GM12878 (cell line): ENCODE measurements at regions not wholly inside any gene's neighbourhood (a gene's known extent, or its start where the extent isn't known, plus 50 kb on each side); places are given as distances from the start of the nearest gene placed in this dataset.

Experiments used
- ATAC-seq: fragments of 200-7000 bp; cut with Tn5 transposase; 3 replicates; pipeline ENCODE4 v1.9.1; 2020; ENCODE audit warnings: mild to moderate bottlenecking, moderate library complexity
- BruUV-seq: library from RNA; stranded (reverse); fragments of 400-500 nt; replicated peaks from 2 replicates; lab custom pipeline; 2021; lab: Mats Ljungman, UMichigan
- CTCF ChIA-PET: fragments of 300-600 bp; sonication (Branson Sonifier 250); formaldehyde crosslinking; extraction: SDS; loops from one replicate; lab custom pipeline; 2021; ENCODE audit warnings: inconsistent platforms; lab: Yijun Ruan, JAX
- POLR2A ChIA-PET: fragments of 350-600 bp; formaldehyde crosslinking; extraction: SDS; loops from one replicate; lab custom pipeline; 2021; ENCODE audit warnings: inconsistent platforms; lab: Charles Lee
- RAD21 ChIA-PET: fragments of 300-600 bp; sonication (Branson Sonifier 250); formaldehyde crosslinking; loops from one replicate; lab custom pipeline; 2023; ENCODE audit warnings: antibody characterized with exemption; ENCODE audit not compliant: unreplicated experiment; lab: Charles Lee
- SMC1A ChIA-PET: fragments of 300-600 bp; sonication (Branson Sonifier 250); formaldehyde crosslinking; loops from one replicate; lab custom pipeline; 2023; ENCODE audit not compliant: unreplicated experiment, uncharacterized antibody; lab: Charles Lee
- DNase-seq: peaks from one replicate; pipeline ENCODE4 v3.0.0-alpha.2; 2011; ENCODE audit warnings: low read depth, low spot score
- FAIRE-seq: peaks from 3 replicates; lab custom pipeline; 2011; peaks lifted over from hg19 to GRCh38; lab: Jason Lieb, UNC
- H2AFZ ChIP-seq: 2 replicates; pipeline ENCODE4 v1.6.0; 2011; ENCODE audit warnings: low read depth, low read length, control low read depth; ENCODE audit not compliant: control insufficient read depth
- H3K27ac ChIP-seq: 2 replicates; pipeline ENCODE4 v1.5.1; 2011; ENCODE audit warnings: control low read depth; ENCODE audit not compliant: control insufficient read depth, insufficient read depth
- H3K27me3 ChIP-seq, 2 experiments: replicated peaks in 1 of 2; 2 replicates each; pipeline versions ENCODE4 v1.6.0 to v1.6.1; 2011; ENCODE audit warnings: low read length in 1 of 2; ENCODE audit not compliant: control insufficient read depth in 2 of 2, insufficient read depth in 2 of 2
- H3K36me3 ChIP-seq, 2 experiments: 2 replicates each; pipeline ENCODE4 v1.5.1; 2011; ENCODE audit warnings: low read length in 1 of 2; ENCODE audit not compliant: control insufficient read depth in 2 of 2, insufficient read depth in 2 of 2
- H3K4me1 ChIP-seq: 2 replicates; pipeline ENCODE4 v1.6.1; 2011; ENCODE audit warnings: mild to moderate bottlenecking, low read length, moderate library complexity, mixed read lengths; ENCODE audit not compliant: control insufficient read depth, insufficient read depth
- H3K4me2 ChIP-seq: 2 replicates; pipeline ENCODE4 v1.6.0; 2011; ENCODE audit warnings: control low read depth; ENCODE audit not compliant: control insufficient read depth, insufficient read depth
- H3K4me3 ChIP-seq: fragments of 200-600 bp; sonication (generic); 2 replicates; pipeline ENCODE4 v1.5.1; 2016
- H3K79me2 ChIP-seq: 2 replicates; pipeline ENCODE4 v1.6.0; 2011; ENCODE audit warnings: low read length; ENCODE audit not compliant: control insufficient read depth, insufficient read depth
- H3K9ac ChIP-seq: 2 replicates; pipeline ENCODE4 v1.8.0; 2011; ENCODE audit warnings: low read length, control low read depth, mixed read lengths; ENCODE audit not compliant: control insufficient read depth, insufficient read depth
- H3K9me3 ChIP-seq: replicated peaks from 3 replicates; pipeline ENCODE4 v1.5.1; 2011; ENCODE audit warnings: mild to moderate bottlenecking, low read length; ENCODE audit not compliant: control insufficient read depth, insufficient read depth
- H4K20me1 ChIP-seq: 2 replicates; pipeline ENCODE4 v1.6.0; 2011; ENCODE audit not compliant: control insufficient read depth, insufficient read depth
- DPF2 ChIP-seq: fragments of 450-650 bp; IDR thresholded peaks from 2 replicates; pipeline ENCODE4 v1.6.1; 2017; ENCODE audit warnings: mild to moderate bottlenecking
- EGR1 ChIP-seq, 2 experiments: IDR thresholded peaks; 1 replicate in 1 of 2; 2 replicates in 1 of 2; pipeline ENCODE4 v1.6.1; 2011 to 2012; ENCODE audit warnings: low read depth in 2 of 2, low read length in 2 of 2, borderline replicate concordance in 1 of 2, mild to moderate bottlenecking in 1 of 2, moderate library complexity in 1 of 2
- ESRRA ChIP-seq: IDR thresholded peaks from 2 replicates; pipeline ENCODE4 v1.6.1; 2012; ENCODE audit warnings: mild to moderate bottlenecking, low read length, improper control_type of control experiment
- PBX3 ChIP-seq: IDR thresholded peaks from 2 replicates; pipeline ENCODE4 v1.6.1; 2011; ENCODE audit warnings: mild to moderate bottlenecking, low read depth, low read length, moderate library complexity; ENCODE audit not compliant: insufficient replicate concordance
- POLR2AphosphoS5 ChIP-seq: IDR thresholded peaks from 2 replicates; pipeline ENCODE4 v1.6.1; 2011; ENCODE audit warnings: mild to moderate bottlenecking, low read length, inconsistent platforms
- RUNX3 ChIP-seq: IDR thresholded peaks from 2 replicates; pipeline ENCODE4 v1.6.1; 2012; ENCODE audit warnings: low read length, inconsistent platforms
- SIX5 ChIP-seq: IDR thresholded peaks from 2 replicates; pipeline ENCODE4 v1.6.1; 2011; ENCODE audit warnings: mild to moderate bottlenecking, low read depth, low read length, moderate library complexity; ENCODE audit not compliant: severe bottlenecking
- STAT1 ChIP-seq: fragments of 450-650 bp; conservative IDR thresholded peaks from 2 replicates; pipeline ENCODE4 v1.6.1; 2014; ENCODE audit warnings: antibody characterized with exemption, mild to moderate bottlenecking
- ZNF207 ChIP-seq: fragments of 450-650 bp; IDR thresholded peaks from 2 replicates; pipeline ENCODE4 v1.6.1; 2014; ENCODE audit warnings: antibody characterized with exemption, mild to moderate bottlenecking, borderline replicate concordance
- WGBS: methylation state at CpG from one replicate; pipeline ENCODE4 v1.1.6; 2016; ENCODE audit warnings: low lambda C conversion rate; ENCODE audit not compliant: insufficient replicate concordance, insufficient coverage; ENCODE audit errors: missing lambda C conversion rate; 5-methylcytosine and 5-hydroxymethylcytosine counted together
- in situ Hi-C: fragments of 300-500 bp; cut with MboI; formaldehyde crosslinking; loops from 9 replicates; pipeline ENCODE4 v1.14.3; 2018; ENCODE audit warnings: mixed read lengths
- intact Hi-C: fragments of 100-400 bp; cut with micrococcal nuclease; formaldehyde crosslinking; loops from one replicate; pipeline ENCODE4 v1.14.2; 2022; ENCODE audit not compliant: unreplicated experiment

GRCh38 chr2:176388861-176389260, 119.6 kb downstream of the MTX2 start:
- SMC1A ChIA-PET, result no interaction called here
- in situ Hi-C loops, result no loop called here
- H3K9ac ChIP-seq, result no peak overlapping the region

More at GRCh38 chr2:176388861-176389260, 119.6 kb downstream of the MTX2 start:
- no TSS peak for BruUV-seq
- ChIA-PET POLR2A (no interaction called here), CTCF (no interaction called here), RAD21 (no interaction called here)
- WGBS, result 58% methylated on average over 3 of the region's 3 CpGs
- H3K9me3 ChIP-seq, result no peaks in the 10 kb centered on the region
- H3K4me1 ChIP-seq, result no peaks in the 10 kb centered on the region
- H3K4me2 ChIP-seq, result no peak overlapping the region
- intact Hi-C loops, result no loop called here
- H2AFZ ChIP-seq, result no peak overlapping the region
- H4K20me1 ChIP-seq, result no peaks in the 10 kb centered on the region
- TF ChIP-seq POLR2AphosphoS5 (no peak), PBX3 (no peak), EGR1 (IDR thresholded peaks at IDR 0.05; ENCODE audit: borderline replicate concordance in 1 of 2, low read depth in 2 of 2, low read length in 2 of 2) (no peak), STAT1 (no peak), SIX5 (no peak), ESRRA (no peak), DPF2 (no peak), ZNF207 (no peak), RUNX3 (no peak)
- H3K79me2 ChIP-seq, result no peaks in the 10 kb centered on the region
- peaks cover 0 to 1% of the 10 kb centered on the region in 2 experiments; a peak in 2 of 4 replicates for H3K27me3 ChIP-seq
- FAIRE-seq (no peak), DNase-seq (no peak), ATAC-seq (no peak)
- H3K4me3 ChIP-seq, result no peak overlapping the region
- no peak overlapping the region for H3K27ac ChIP-seq
- H3K36me3 ChIP-seq, result no peaks in the 10 kb centered on the region
